ENCODE measurements at regions not wholly inside any gene's neighbourhood (a gene's known extent, or its start where the extent isn't known, plus 50 kb on each side); places are given as distances from the start of the nearest gene placed in this dataset.

GRCh38 chr13:99861771-99862170 is 109.8 kb downstream of the ZIC5 start:
- DNase-seq (ENCODE audit: low read depth), result no peak

- DNase-seq (ENCODE audit: low read depth), result no peak
Observed at GRCh38 chr13:99860745-99861144, 110.8 kb downstream of the ZIC5 start.

- no peak for DNase-seq (ENCODE audit: low read depth)
Observed at GRCh38 chr13:99859178-99860177, 112.1 kb downstream of the ZIC5 start.

- DNase-seq (ENCODE audit: low read depth), result no peak
Observed at GRCh38 chr13:99857738-99858137, 113.8 kb downstream of the ZIC5 start.

- DNase-seq (ENCODE audit: low read depth), result no peak
Observed at GRCh38 chr13:99855526-99856420, 115.8 kb downstream of the ZIC5 start.

GRCh38 chr13:99854366-99854765 is 117.2 kb downstream of the ZIC5 start:
- no peak for DNase-seq (ENCODE audit: low read depth)

- no peak for DNase-seq (ENCODE audit: low read depth)
Observed at GRCh38 chr13:99847318-99847750, 124.2 kb downstream of the ZIC5 start.

- no peak for DNase-seq (ENCODE audit: low read depth)
Observed at GRCh38 chr13:99845161-99845874, 126.2 kb downstream of the ZIC5 start.

GRCh38 chr13:99844421-99844820 is 127.1 kb downstream of the ZIC5 start:
- DNase-seq (ENCODE audit: low read depth), result no peak

GRCh38 chr13:99843872-99844271 is 127.7 kb downstream of the ZIC5 start:
- DNase-seq (ENCODE audit: low read depth), result no peak

GRCh38 chr13:99842405-99842804 is 129.2 kb downstream of the ZIC5 start:
- DNase-seq (ENCODE audit: low read depth), result no peak

GRCh38 chr13:99836291-99836690 is 135.3 kb downstream of the ZIC5 start:
- DNase-seq (ENCODE audit: low read depth), result no peak

GRCh38 chr13:99835442-99835841 is 136.1 kb downstream of the ZIC5 start:
- no peak for DNase-seq (ENCODE audit: low read depth)

GRCh38 chr13:99834246-99834645 is 137.3 kb downstream of the ZIC5 start:
- no peak for DNase-seq (ENCODE audit: low read depth)

- no peak for DNase-seq (ENCODE audit: low read depth)
Observed at GRCh38 chr13:99832347-99832746, 139.2 kb downstream of the ZIC5 start.

GRCh38 chr13:99830931-99831330 is 140.6 kb downstream of the ZIC5 start:
- no peak for DNase-seq (ENCODE audit: low read depth)

GRCh38 chr13:99829593-99830239 is 141.9 kb downstream of the ZIC5 start:
- no peak for DNase-seq (ENCODE audit: low read depth)

- DNase-seq (ENCODE audit: low read depth), result no peak
Observed at GRCh38 chr13:99829161-99829560, 142.4 kb downstream of the ZIC5 start.

GRCh38 chr13:99828735-99829134 is 142.8 kb downstream of the ZIC5 start:
- DNase-seq (ENCODE audit: low read depth), result no peak

GRCh38 chr13:99828123-99828522 is 143.4 kb downstream of the ZIC5 start:
- DNase-seq (ENCODE audit: low read depth), result no peak
